ENCODE measurements at regions not wholly inside any gene's neighbourhood (a gene's known extent, or its start where the extent isn't known, plus 50 kb on each side); places are given as distances from the start of the nearest gene placed in this dataset.
A peak's percentile ranks its signal among the peaks of the same experiment; 100 is the strongest.

- Mint-ChIP-seq H3K4me1 (ENCODE audit: low read depth) (peaks cover 57% of the 10 kb centered on the region), H3K27ac (peak overlapping the region; percentile 73), H3K4me3 (no peak overlapping the region), H3K36me3 (ENCODE audit: low read depth) (no peaks in the 10 kb centered on the region), H3K9me3 (no peaks in the 10 kb centered on the region), H3K27me3 (no peaks in the 10 kb centered on the region)
- intact Hi-C loops (cut with micrococcal nuclease): loop anchor here (2.0 to 10.0 kb wide), 2 partner anchors 51 kb away; partner anchors contain the start of gene CPEB4
Observed at GRCh38 chr5:173834071-173834771, 53.9 kb upstream of the CPEB4 start.

- Mint-ChIP-seq H3K36me3 (ENCODE audit: low read depth) (no peaks in the 10 kb centered on the region), H3K9me3 (no peaks in the 10 kb centered on the region), H3K4me1 (ENCODE audit: low read depth) (peaks cover 48% of the 10 kb centered on the region), H3K27me3 (no peaks in the 10 kb centered on the region), H3K27ac (peak overlapping the region; percentile 73), H3K4me3 (no peak overlapping the region)
- intact Hi-C loops (cut with micrococcal nuclease): loop anchor here (2.0 to 10.0 kb wide), 2 partner anchors 50 to 52 kb away; partner anchors contain the start of gene CPEB4
Observed at GRCh38 chr5:173835131-173835530, 53.0 kb upstream of the CPEB4 start.

GRCh38 chr5:173835661-173836060 lies 52.5 kb upstream of the CPEB4 start:
- H3K4me3 Mint-ChIP-seq: no peak overlapping the region
- peak overlapping the region; percentile 73 for H3K27ac Mint-ChIP-seq
- intact Hi-C loops (cut with micrococcal nuclease): loop anchor here (2.0 to 10.0 kb wide), 2 partner anchors 49 to 53 kb away; partner anchors contain the start of gene CPEB4
- peaks cover 47% of the 10 kb centered on the region for H3K4me1 Mint-ChIP-seq (ENCODE audit: low read depth)
- H3K9me3 Mint-ChIP-seq: no peaks in the 10 kb centered on the region
- H3K36me3 Mint-ChIP-seq (ENCODE audit: low read depth): no peaks in the 10 kb centered on the region
- H3K27me3 Mint-ChIP-seq: no peaks in the 10 kb centered on the region

- H3K4me3 Mint-ChIP-seq: no peak overlapping the region
- no peaks in the 10 kb centered on the region for H3K36me3 Mint-ChIP-seq (ENCODE audit: low read depth)
- H3K4me1 Mint-ChIP-seq (ENCODE audit: low read depth): peaks cover 43% of the 10 kb centered on the region
- H3K9me3 Mint-ChIP-seq: no peaks in the 10 kb centered on the region
- no peaks in the 10 kb centered on the region for H3K27me3 Mint-ChIP-seq
- H3K27ac Mint-ChIP-seq: no peak overlapping the region
- intact Hi-C loops (cut with micrococcal nuclease): loop anchor here (10.0 kb wide), 1 partner anchor 47 kb away; the partner anchor contains the start of gene CPEB4
Observed at GRCh38 chr5:173837654-173838053, 50.5 kb upstream of the CPEB4 start.

Data from dendritic cell treated with granulocyte-macrophage colony-stimulating factor and Interleukin-4, amounts not matched to agents 40 ng/mL and 50 ng/mL, for 4 days (primary cell).